PC-9 (cell line): ENCODE measurements at regions not wholly inside any gene's neighbourhood (a gene's known extent, or its start where the extent isn't known, plus 50 kb on each side); places are given as distances from the start of the nearest gene placed in this dataset.

Experiments
- BruUV-seq: library from RNA; stranded (reverse); fragments of 400-500 nt; replicated peaks from 2 replicates; lab custom pipeline; 2021; lab: Mats Ljungman, UMichigan
- CTCF ChIA-PET: fragments of 300-600 bp; sonication (Branson Sonifier 250); formaldehyde crosslinking; loops from one replicate; lab custom pipeline; 2022; ENCODE audit warnings: antibody characterized with exemption; lab: Charles Lee
- POLR2A ChIA-PET: fragments of 300-600 bp; sonication (Branson Sonifier 250); formaldehyde crosslinking; loops from one replicate; lab custom pipeline; 2022; ENCODE audit warnings: antibody characterized with exemption; ENCODE audit not compliant: unreplicated experiment; lab: Charles Lee
- DNase-seq, 2 experiments: peaks; one replicate each; pipeline versions ENCODE4 v3.0.0 to v3.0.0-alpha.2; 2015 to 2022; ENCODE audit warnings: mixed read lengths in 1 of 2
- H2AFZ ChIP-seq: fragments of 200-600 bp; sonication (generic); 2 replicates; pipeline ENCODE4 v1.8.1; 2017; ENCODE audit warnings: antibody characterized with exemption
- H3F3A ChIP-seq: fragments of 200-600 bp; sonication (generic); 2 replicates; pipeline ENCODE4 v1.8.1; 2017; ENCODE audit warnings: antibody characterized with exemption, mild to moderate bottlenecking, low read depth; ENCODE audit not compliant: insufficient read depth
- H3K27ac ChIP-seq: fragments of 200-600 bp; sonication (generic); 2 replicates; pipeline ENCODE4 v1.6.1; 2016; ENCODE audit warnings: mixed run types
- H3K27me3 ChIP-seq: fragments of 200-600 bp; sonication (generic); 2 replicates; pipeline ENCODE4 v1.6.1; 2016; ENCODE audit warnings: low read depth, mixed run types; ENCODE audit not compliant: insufficient read depth
- H3K36me3 ChIP-seq: fragments of 200-600 bp; sonication (generic); 2 replicates; pipeline ENCODE4 v1.6.1; 2016; ENCODE audit warnings: low read depth, mixed run types
- H3K4me1 ChIP-seq: fragments of 200-600 bp; sonication (generic); replicated peaks from 2 replicates; pipeline ENCODE4 v1.6.1; 2016; ENCODE audit warnings: mixed run types; ENCODE audit not compliant: insufficient read depth
- H3K4me2 ChIP-seq: fragments of 200-600 bp; sonication (generic); 2 replicates; pipeline ENCODE4 v1.6.1; 2017; ENCODE audit warnings: mixed run types
- H3K4me3 ChIP-seq: fragments of 200-600 bp; sonication (generic); 2 replicates; pipeline ENCODE4 v1.6.1; 2016; ENCODE audit warnings: mixed run types
- H3K79me2 ChIP-seq: fragments of 200-600 bp; sonication (generic); 2 replicates; pipeline ENCODE4 v1.6.1; 2017; ENCODE audit warnings: low read depth, mixed run types
- H3K9me2 ChIP-seq: fragments of 200-600 bp; sonication (generic); 2 replicates; pipeline ENCODE4 v1.8.1; 2017; ENCODE audit warnings: mild to moderate bottlenecking; ENCODE audit not compliant: insufficient read depth
- H3K9me3 ChIP-seq: fragments of 200-600 bp; sonication (generic); 2 replicates; pipeline ENCODE4 v1.8.1; 2016; ENCODE audit warnings: low read depth; ENCODE audit not compliant: insufficient read depth
- H4K20me1 ChIP-seq: fragments of 200-600 bp; sonication (generic); 2 replicates; pipeline ENCODE4 v1.8.1; 2017; ENCODE audit not compliant: insufficient read depth
- CTCF ChIP-seq: fragments of 200-600 bp; sonication (generic); conservative IDR thresholded peaks from 2 replicates; pipeline ENCODE4 v1.6.1; 2017; ENCODE audit warnings: mixed run types, antibody characterized with exemption, mild to moderate bottlenecking, moderate library complexity
- EZH2 ChIP-seq: fragments of 200-600 bp; sonication (generic); IDR thresholded peaks from 2 replicates; pipeline ENCODE4 v1.8.0; 2017; ENCODE audit warnings: antibody characterized with exemption, low read depth
- intact Hi-C: fragments of 100-400 bp; cut with micrococcal nuclease; formaldehyde crosslinking; loops from one replicate; pipeline ENCODE4 v1.10.0; 2022; ENCODE audit not compliant: unreplicated experiment

- H3K4me2 ChIP-seq = no peak overlapping the region
- H3K4me1 ChIP-seq = no peaks in the 10 kb centered on the region
- no peaks in the 10 kb centered on the region for H3K9me3 ChIP-seq
- H4K20me1 ChIP-seq = no peaks in the 10 kb centered on the region
- H3K27me3 ChIP-seq = no peaks in the 10 kb centered on the region
- DNase-seq = no peak
- intact Hi-C loops = no loop called here
- ChIA-PET POLR2A (no interaction called here), CTCF (no interaction called here)
- no peak overlapping the region for H3K27ac ChIP-seq
- H2AFZ ChIP-seq = no peak overlapping the region
- H3F3A ChIP-seq = no peaks in the 10 kb centered on the region
- H3K79me2 ChIP-seq = no peaks in the 10 kb centered on the region
- H3K4me3 ChIP-seq = no peak overlapping the region
- no peaks in the 10 kb centered on the region for H3K36me3 ChIP-seq
- TF ChIP-seq EZH2 (no peak), CTCF (no peak)
- H3K9me2 ChIP-seq = no peaks in the 10 kb centered on the region
- BruUV-seq = no TSS peak
Measured at GRCh38 chr5:72697622-72698021, 118.8 kb upstream of the TNPO1 start.

- TF ChIP-seq CTCF (no peak), EZH2 (no peak)
Measured at GRCh38 chr5:72695659-72696058, 120.8 kb upstream of the TNPO1 start.

GRCh38 chr5:72694856-72695255 is 121.6 kb upstream of the TNPO1 start:
- ChIA-PET POLR2A (no interaction called here), CTCF (no interaction called here)
- Histone ChIP-seq H3K27me3 (no peaks in the 10 kb centered on the region), H3F3A (no peaks in the 10 kb centered on the region), H4K20me1 (no peaks in the 10 kb centered on the region), H2AFZ (no peak overlapping the region), H3K4me1 (no peaks in the 10 kb centered on the region), H3K4me3 (no peak overlapping the region), H3K9me2 (no peaks in the 10 kb centered on the region), H3K36me3 (no peaks in the 10 kb centered on the region), H3K4me2 (no peak overlapping the region), H3K9me3 (no peaks in the 10 kb centered on the region), H3K27ac (no peak overlapping the region), H3K79me2 (no peaks in the 10 kb centered on the region)
- no peak for DNase-seq
- intact Hi-C loops = no loop called here
- TF ChIP-seq EZH2 = no peak
- no peak for TF ChIP-seq CTCF
- no TSS peak for BruUV-seq

More at GRCh38 chr5:72695659-72696058, 120.8 kb upstream of the TNPO1 start:
- Histone ChIP-seq H3K27me3 (no peaks in the 10 kb centered on the region), H3K27ac (no peak overlapping the region), H2AFZ (no peak overlapping the region), H3K36me3 (no peaks in the 10 kb centered on the region), H3K9me2 (no peaks in the 10 kb centered on the region), H4K20me1 (no peaks in the 10 kb centered on the region), H3K4me3 (no peak overlapping the region), H3K4me2 (no peak overlapping the region), H3K9me3 (no peaks in the 10 kb centered on the region), H3K79me2 (no peaks in the 10 kb centered on the region), H3F3A (no peaks in the 10 kb centered on the region), H3K4me1 (no peaks in the 10 kb centered on the region)
- intact Hi-C loops = no loop called here
- BruUV-seq = no TSS peak
- DNase-seq = no peak
- POLR2A ChIA-PET = no interaction called here
- CTCF ChIA-PET = no interaction called here
